ENCODE measurements at regions not wholly inside any gene's neighbourhood (a gene's known extent, or its start where the extent isn't known, plus 50 kb on each side); places are given as distances from the start of the nearest gene placed in this dataset.
"Not testable (repeated sequence)": the region's sequence is repeated elsewhere in the genome, so short reads cannot be mapped to it uniquely, and the experiment has no call there.

DNA sequence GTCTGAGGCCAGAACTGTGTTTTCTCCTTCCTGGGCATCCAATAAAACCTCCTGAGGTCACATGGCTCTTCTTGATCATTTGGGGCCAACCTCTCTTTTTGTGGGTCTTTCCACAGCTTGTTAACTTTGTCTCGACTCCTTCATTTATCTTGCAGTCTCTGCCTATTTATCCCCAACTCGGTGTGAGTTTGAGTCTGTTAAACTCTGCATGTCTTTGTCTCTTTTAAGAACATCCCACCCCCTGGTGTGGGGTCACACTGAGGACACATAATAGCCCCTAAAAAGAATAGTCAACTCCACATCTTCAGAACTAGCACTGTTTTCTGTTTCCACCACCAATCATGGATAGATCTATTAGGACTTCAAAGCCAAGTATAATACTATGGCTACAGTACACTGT lies 187.2 kb downstream of the TLE3 start:
- Mint-ChIP-seq H3K27me3 (peaks cover 3% of the 10 kb centered on the region), H3K4me3 (no peak overlapping the region), H3K4me1 (peaks cover 7 to 18% (median 12%) of the 10 kb centered on the region in 3 donors), H3K36me3 (peaks cover 3% of the 10 kb centered on the region), H3K27ac (no peak overlapping the region), H3K9me3 (peaks cover 0 to 5% (median 0%) of the 10 kb centered on the region in 3 donors)

DNA sequence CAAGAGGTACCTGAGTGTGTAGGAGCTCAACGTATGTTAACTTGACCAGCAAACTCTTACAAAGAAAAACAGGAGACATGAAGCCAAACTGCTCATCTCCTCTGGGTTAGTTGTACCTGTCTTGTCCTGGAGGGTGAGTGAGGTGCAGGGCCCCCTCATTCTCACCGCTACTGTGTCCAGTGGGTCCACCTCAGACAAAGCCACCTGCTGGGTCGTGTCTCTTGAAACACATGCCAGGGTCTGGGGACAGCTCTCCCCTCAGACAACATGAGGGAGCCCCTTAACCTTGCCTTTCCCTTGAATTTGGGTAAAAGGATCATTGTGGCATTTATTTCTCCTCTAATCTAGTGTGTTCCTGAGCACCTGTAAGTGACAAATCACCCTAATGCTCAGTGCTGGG lies 185.6 kb downstream of the TLE3 start:
- H3K4me3 Mint-ChIP-seq, result no peak overlapping the region
- peaks cover 3% of the 10 kb centered on the region for H3K27me3 Mint-ChIP-seq
- peaks cover 0 to 5% (median 0%) of the 10 kb centered on the region in 3 donors for H3K9me3 Mint-ChIP-seq
- H3K27ac Mint-ChIP-seq, result no peak overlapping the region
- peaks cover 3% of the 10 kb centered on the region for H3K36me3 Mint-ChIP-seq
- H3K4me1 Mint-ChIP-seq, result peaks cover 7 to 14% (median 9%) of the 10 kb centered on the region in 3 donors

DNA sequence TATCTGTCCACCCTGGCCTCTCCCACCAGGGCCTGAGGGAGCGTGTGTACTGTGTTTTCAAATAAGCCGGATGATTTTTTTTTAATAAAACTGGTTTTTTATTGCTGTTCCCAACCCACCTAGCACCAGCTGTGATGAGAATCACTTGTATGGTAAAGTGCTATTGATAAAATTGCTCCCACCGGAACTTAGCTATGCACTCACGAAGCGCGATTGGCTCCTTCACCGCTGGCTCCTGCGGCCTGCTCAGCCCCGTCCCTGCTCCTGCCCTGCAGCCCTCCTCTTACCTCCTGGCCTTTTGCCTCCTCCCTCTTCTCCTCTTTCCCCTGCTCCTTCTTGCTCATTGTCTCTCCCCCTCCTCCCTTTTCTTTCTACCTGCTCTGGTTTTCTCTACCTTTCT lies 183.7 kb downstream of the TLE3 start:
- no peak overlapping the region for H3K27ac Mint-ChIP-seq
- H3K4me1 Mint-ChIP-seq, result peaks cover 7 to 14% (median 9%) of the 10 kb centered on the region in 3 donors
- no peaks in the 10 kb centered on the region for H3K36me3 Mint-ChIP-seq
- H3K9me3 Mint-ChIP-seq, result peaks cover 0 to 5% (median 0%) of the 10 kb centered on the region in 3 donors
- peaks cover 2% of the 10 kb centered on the region for H3K27me3 Mint-ChIP-seq
- no peak overlapping the region for H3K4me3 Mint-ChIP-seq

DNA sequence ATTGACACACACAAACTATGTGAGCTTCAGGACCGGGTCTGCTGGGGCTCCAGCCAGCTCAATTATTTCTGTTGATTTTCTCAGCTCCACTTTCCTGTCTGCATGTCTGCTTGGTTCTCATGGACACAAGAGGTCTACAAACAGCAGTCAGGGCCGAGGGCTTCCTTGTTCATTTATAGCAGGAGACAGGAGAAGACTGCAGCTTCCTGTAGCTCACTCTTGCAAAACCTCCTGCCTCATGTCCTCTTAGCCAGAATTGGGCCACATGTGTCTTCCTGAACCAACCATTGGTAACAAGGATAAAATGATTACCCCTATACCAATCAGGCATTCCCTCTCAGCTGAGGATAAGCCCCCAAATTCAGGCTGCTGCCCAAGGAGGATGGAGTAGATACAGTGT lies 182.8 kb downstream of the TLE3 start:
- Mint-ChIP-seq H3K4me3 (peak overlapping the region in 1 of 4 donors; percentile 32), H3K4me1 (peaks cover 7 to 15% (median 15%) of the 10 kb centered on the region in 3 donors), H3K27ac (peak overlapping the region in 1 of 3 donors; percentile 8), H3K36me3 (no peaks in the 10 kb centered on the region), H3K9me3 (peaks cover 0 to under 1% (median 0%) of the 10 kb centered on the region in 3 donors), H3K27me3 (peaks cover 2% of the 10 kb centered on the region)

DNA sequence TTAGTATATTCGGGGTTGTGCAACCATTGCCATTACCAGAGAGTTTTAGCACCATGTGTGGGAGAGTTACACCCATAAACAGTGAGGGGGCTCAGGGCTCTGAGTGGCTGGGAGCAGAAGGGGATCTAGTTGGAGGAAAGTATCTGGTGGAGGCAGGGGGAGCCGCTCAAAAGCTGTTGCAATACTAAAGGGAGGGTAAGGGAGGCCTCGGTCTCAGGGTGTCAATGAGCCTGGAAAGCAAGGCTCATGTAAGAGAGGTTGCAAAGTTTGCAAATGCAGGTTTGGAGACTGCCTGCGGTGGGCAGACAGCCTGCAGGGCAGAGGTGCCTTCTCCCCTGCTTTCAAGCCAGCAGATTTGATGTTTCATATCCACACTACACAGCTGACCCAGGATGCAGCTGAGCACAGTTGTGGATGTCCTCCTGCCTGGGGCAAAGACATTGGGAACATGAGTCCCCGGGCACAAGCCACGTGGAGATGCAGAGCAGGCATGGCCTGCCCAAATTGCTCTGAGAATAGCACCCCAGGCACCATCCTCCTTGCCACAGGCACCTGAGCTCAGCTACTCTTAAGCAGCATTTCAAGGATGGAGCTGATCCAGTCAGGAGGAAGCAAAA lies 181.4 kb downstream of the TLE3 start:
- H3K9me3 Mint-ChIP-seq, result no peaks in the 10 kb centered on the region
- H3K27me3 Mint-ChIP-seq, result peaks cover 2% of the 10 kb centered on the region
- H3K4me3 Mint-ChIP-seq, result no peak overlapping the region
- no peak overlapping the region for H3K27ac Mint-ChIP-seq
- no peaks in the 10 kb centered on the region for H3K36me3 Mint-ChIP-seq
- peaks cover 17 to 28% (median 27%) of the 10 kb centered on the region in 3 donors for H3K4me1 Mint-ChIP-seq

DNA sequence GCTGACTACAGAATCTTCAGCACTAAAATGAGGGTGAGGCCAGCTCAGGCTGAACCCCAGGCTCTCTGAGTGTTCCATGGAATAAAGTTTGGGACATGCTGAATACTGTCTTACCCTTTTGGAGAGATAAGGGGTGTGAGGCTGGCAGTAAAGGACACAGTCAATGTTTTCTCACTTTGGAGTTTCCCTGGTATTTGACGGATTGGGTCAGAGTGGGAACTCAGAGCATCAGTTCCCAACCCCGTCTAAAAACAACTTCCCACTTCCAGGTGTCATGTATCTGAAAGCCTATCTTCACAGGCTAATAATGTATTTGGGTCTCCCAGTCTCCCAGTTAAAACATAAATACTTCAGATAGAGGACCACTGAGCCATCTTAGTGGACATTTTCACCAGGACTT lies 180.7 kb downstream of the TLE3 start:
- peaks cover 2% of the 10 kb centered on the region for H3K27me3 Mint-ChIP-seq
- no peak overlapping the region for H3K27ac Mint-ChIP-seq
- H3K4me3 Mint-ChIP-seq, result peak overlapping the region in 1 of 4 donors; percentile 14
- H3K36me3 Mint-ChIP-seq, result peaks cover 2% of the 10 kb centered on the region
- H3K9me3 Mint-ChIP-seq, result no peaks in the 10 kb centered on the region
- peaks cover 22 to 35% (median 33%) of the 10 kb centered on the region in 3 donors for H3K4me1 Mint-ChIP-seq

DNA sequence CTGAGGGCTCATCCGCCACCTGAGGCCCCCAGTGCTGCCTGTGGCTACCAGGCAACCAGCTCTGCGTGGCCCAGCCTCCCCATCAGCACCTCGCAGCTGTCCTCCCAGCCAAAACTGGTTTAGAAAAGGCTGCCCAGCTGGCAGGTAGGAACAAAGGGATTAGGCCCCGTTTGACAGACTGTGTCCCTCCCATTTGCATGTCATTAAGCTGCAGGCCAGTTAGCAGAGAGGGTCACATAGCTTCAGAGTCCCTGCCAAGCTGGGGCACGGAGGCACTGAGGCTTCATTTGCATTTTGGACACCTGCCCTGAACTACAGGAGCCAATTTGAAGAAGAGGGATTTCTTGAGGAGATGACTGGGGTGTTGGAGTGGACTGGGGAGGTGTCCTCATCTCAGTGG lies 177.9 kb downstream of the TLE3 start:
- Mint-ChIP-seq H3K27ac (no peak overlapping the region), H3K27me3 (no peaks in the 10 kb centered on the region), H3K4me3 (peak overlapping the region in 1 of 4 donors; percentile 38), H3K36me3 (peaks cover 5% of the 10 kb centered on the region), H3K9me3 (peaks cover 0 to 3% (median 0%) of the 10 kb centered on the region in 3 donors), H3K4me1 (peaks cover 30 to 45% (median 38%) of the 10 kb centered on the region in 3 donors)

DNA sequence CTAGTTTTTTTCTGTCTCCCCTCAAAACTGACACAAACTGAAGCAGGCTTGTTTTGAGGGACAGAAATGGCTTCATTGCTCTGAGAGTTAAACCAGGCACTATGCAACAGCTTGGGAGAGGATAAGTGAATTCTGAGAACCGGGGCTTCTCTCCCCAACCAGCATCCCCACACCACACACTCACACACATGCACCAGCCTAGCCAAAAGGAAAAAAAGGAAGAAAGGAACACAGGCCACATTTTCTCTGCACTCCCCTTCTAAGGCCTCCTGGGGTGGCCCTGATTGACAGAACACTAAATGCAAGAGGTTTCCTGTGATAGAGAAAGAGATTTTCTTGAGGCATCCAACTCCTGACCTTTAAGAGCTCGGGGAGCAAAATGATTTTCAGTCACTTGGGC lies 177.5 kb downstream of the TLE3 start:
- Mint-ChIP-seq H3K36me3 (peaks cover 5% of the 10 kb centered on the region), H3K4me3 (peak overlapping the region in 1 of 4 donors; percentile 38), H3K4me1 (peaks cover 27 to 41% (median 35%) of the 10 kb centered on the region in 3 donors), H3K9me3 (peaks cover 0 to 3% (median 0%) of the 10 kb centered on the region in 3 donors), H3K27me3 (no peaks in the 10 kb centered on the region), H3K27ac (peak overlapping the region in 1 of 3 donors; percentile 28)

DNA sequence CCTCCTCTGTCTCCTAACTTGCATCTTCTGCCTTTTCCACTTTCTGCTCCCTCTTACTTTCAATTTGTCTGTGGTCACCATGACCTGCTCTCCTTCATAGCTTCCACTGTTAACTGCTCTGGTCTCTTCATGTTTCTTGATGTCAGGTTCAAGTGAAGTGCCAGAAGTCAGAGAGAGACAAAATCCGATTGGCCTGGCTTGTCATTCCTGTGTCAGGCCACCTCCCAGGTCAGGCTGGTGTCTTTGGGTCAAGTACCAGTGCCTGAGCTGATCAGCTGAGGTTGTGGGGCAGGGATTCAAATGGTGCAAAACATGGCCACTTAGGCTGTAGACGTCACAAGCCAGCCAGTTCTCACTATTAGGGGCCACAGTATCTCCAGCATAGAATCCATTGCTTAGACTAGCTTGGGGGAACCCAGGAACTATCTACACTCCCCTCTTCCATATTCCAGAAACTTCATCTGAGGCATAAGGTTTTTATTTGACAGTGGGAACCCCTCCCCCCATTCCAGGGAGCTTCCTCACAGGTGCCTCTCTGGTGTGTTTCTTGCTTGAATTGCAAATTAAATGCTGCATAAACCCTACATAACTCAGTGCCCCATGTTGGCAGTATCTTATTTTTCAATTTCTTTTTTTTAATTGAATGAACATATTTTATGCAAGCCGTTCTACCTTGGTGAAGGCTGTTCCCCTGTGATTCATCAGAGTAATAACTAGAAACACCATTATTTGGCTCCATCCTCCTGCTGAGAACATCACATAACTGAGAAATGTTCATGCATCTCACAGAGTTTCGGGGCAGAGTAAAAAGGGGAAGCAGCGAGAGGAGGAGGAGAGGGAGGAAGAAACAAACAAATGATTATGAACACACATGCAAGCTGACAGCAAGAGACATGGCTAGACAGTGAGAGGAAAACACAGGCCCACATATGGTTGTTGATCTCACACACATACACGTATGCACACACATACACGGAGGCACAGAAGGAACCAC lies 175.8 kb downstream of the TLE3 start:
- Mint-ChIP-seq H3K27me3 (no peaks in the 10 kb centered on the region), H3K9me3 (peaks cover 0 to 3% (median 0%) of the 10 kb centered on the region in 3 donors), H3K4me1 (peaks cover 27 to 41% (median 35%) of the 10 kb centered on the region in 3 donors), H3K27ac (peak overlapping the region; percentile 6 to 47 (median 17)), H3K36me3 (peaks cover 5% of the 10 kb centered on the region), H3K4me3 (peak overlapping the region in 2 of 4 donors; percentile 29 to 38)

DNA sequence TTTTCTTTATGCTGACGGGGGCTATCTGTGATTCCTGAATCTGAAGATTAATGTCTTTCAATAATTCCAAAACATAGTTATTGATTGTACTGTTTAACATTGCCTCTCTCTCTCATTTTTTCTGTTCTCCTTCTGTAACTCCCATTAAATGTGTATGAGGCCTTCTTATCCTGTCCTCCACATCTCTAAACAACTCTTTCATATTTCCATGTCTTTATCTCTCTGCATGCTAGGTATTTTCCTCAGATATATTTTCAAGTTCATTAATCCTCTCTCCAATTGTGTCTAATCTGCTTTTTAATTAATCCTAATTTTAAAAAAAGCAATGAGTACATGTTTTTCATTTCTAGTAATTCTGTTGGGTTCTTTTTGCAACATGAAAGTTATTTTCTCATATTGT lies 173.2 kb downstream of the TLE3 start:
- H3K27ac Mint-ChIP-seq, result no peak overlapping the region
- peaks cover 27 to 38% (median 35%) of the 10 kb centered on the region in 3 donors for H3K4me1 Mint-ChIP-seq
- no peak overlapping the region for H3K4me3 Mint-ChIP-seq
- H3K36me3 Mint-ChIP-seq, result peaks cover 7% of the 10 kb centered on the region
- no peaks in the 10 kb centered on the region for H3K27me3 Mint-ChIP-seq
- peaks cover 0 to 6% (median 3%) of the 10 kb centered on the region in 3 donors for H3K9me3 Mint-ChIP-seq

DNA sequence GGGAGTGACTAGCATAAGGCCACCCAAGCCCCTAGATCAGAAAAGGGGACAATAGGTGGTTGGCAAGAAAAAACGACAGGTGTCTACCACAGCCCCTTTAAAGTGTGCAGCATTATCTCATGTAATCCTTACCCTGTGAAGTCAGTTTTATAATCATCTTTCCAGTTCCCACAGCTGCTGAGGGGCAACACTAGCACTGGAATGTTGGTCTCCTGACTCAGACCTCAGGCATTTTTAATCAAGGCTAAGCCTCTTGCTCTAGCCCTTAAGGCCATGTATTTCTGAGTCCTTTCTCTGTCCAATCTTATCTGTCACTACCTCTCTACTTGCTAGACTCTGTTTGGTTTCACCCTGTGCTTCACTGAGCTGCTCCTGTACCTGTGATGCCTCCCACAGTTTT lies 171.7 kb downstream of the TLE3 start:
- H3K4me1 Mint-ChIP-seq, result peaks cover 20 to 26% (median 24%) of the 10 kb centered on the region in 3 donors
- peaks cover 0 to 9% (median 3%) of the 10 kb centered on the region in 3 donors for H3K9me3 Mint-ChIP-seq
- no peak overlapping the region for H3K27ac Mint-ChIP-seq
- no peaks in the 10 kb centered on the region for H3K27me3 Mint-ChIP-seq
- peaks cover 9% of the 10 kb centered on the region for H3K36me3 Mint-ChIP-seq
- H3K4me3 Mint-ChIP-seq, result no peak overlapping the region

DNA sequence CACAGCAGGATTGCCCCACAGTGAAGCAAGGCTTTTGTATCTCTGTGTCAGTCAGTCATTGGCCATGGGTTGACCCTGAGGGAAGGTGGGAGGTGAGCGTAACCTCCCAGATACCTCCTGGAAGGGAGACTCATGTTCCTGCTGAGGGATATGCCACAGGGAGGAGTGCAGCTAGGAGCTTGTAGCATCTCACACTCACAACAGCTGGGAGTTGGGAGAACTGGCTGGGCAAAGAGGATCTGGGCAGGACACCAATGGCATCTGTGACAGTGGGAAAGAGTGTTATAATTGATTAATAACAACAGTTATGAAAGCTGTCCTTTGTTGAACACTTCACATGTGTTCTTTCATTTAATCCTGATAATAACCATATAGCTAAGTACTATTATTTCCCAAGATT lies 171.0 kb downstream of the TLE3 start:
- Mint-ChIP-seq H3K36me3 (peaks cover 7% of the 10 kb centered on the region), H3K27ac (no peak overlapping the region), H3K9me3 (peaks cover 0 to 9% (median 3%) of the 10 kb centered on the region in 3 donors), H3K4me3 (no peak overlapping the region), H3K4me1 (peaks cover 15 to 19% (median 17%) of the 10 kb centered on the region in 3 donors), H3K27me3 (no peaks in the 10 kb centered on the region)

DNA sequence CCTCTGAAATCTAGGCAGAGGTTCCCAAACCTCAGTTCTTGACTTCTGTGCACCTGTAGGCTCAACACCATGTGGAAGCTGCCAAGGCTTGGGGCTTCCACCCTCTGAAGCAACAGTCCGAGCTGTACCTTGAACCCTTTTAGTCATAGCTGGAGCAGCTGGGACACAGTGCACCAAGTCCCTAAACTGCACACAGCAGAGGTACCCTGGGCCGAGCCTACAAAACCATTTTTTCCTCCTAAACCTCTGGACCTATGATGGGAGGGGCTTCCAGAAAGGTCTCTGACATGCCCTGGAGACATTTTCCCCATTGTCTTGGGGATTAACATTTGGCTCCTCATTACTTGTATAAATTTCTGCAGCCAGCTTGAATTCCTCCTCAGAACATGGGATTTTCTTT lies 168.8 kb downstream of the TLE3 start:
- H3K27me3 Mint-ChIP-seq, H3K36me3 Mint-ChIP-seq, H3K27ac Mint-ChIP-seq, H3K4me1 Mint-ChIP-seq, H3K9me3 Mint-ChIP-seq, H3K4me3 Mint-ChIP-seq: not testable (repeated sequence)

DNA sequence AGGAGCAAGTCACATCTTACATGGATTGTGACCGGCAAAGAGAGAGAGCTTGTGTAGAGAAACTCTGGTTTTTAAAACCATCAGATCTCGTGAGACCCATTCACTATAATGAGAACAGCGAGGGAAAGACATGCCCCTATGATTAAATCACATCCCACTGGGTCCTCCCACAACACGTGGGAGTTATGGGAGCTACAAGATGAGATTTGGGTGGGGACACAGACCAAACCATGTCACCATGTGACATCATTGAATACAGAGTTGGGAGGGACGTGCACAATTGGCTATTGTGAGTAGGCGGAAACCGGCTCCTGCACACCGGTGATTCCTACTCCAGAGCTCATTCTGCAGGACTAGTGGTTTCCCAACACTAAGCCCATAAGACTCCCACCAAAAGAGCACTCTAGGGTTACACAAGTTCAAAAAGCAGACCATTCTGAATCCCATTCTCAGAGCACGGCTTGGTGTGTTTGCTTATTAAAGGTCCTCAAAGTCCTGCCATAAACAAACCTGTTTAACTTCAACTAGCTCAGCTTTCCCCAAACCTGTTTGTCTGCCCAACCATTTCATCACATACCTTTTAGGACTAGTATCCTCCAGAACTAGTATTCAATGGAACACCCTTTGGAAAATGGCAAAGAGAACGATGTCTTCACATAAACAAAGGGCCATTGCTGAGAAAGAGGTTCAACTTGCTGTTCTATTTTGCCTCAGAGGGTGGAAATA lies 167.6 kb downstream of the TLE3 start:
- no peak overlapping the region for H3K4me3 Mint-ChIP-seq
- no peak overlapping the region for H3K27ac Mint-ChIP-seq
- peaks cover 0 to 9% (median 2%) of the 10 kb centered on the region in 3 donors for H3K9me3 Mint-ChIP-seq
- peaks cover 0 to under 1% (median 0%) of the 10 kb centered on the region in 3 donors for H3K4me1 Mint-ChIP-seq
- H3K36me3 Mint-ChIP-seq, result peaks cover 6% of the 10 kb centered on the region
- H3K27me3 Mint-ChIP-seq, result peaks cover 12% of the 10 kb centered on the region

Data from IgD-negative memory B cell (primary cell).